Neural cell (in vitro differentiated cells): ENCODE measurements at regions not wholly inside any gene's neighbourhood (a gene's known extent, or its start where the extent isn't known, plus 50 kb on each side); places are given as distances from the start of the nearest gene placed in this dataset.

Experiments used
- H2AFZ ChIP-seq: fragments of 200-600, 300-800 bp; sonication (generic), shearing (Covaris generic); 2 replicates; pipeline ENCODE4 v1.6.0; 2014; ENCODE audit warnings: low read depth, mild to moderate bottlenecking, antibody characterized with exemption, low read length, moderate library complexity
- H3F3A ChIP-seq: fragments of 200-600 bp; shearing (Covaris generic); 2 replicates; pipeline ENCODE4 v1.6.1; 2016; ENCODE audit warnings: mild to moderate bottlenecking, moderate library complexity, mixed read lengths, antibody characterized with exemption, low read length; ENCODE audit not compliant: insufficient read depth, poor library complexity, severe bottlenecking
- H3K27ac ChIP-seq: fragments of 200-600, 300-800 bp; sonication (generic), shearing (Covaris generic); 2 replicates; pipeline ENCODE4 v1.5.1; 2014; ENCODE audit warnings: mild to moderate bottlenecking, low read length, moderate library complexity
- H3K27me3 ChIP-seq: fragments of 300-800, 200-600 bp; sonication (generic), shearing (Covaris generic); 2 replicates; pipeline ENCODE4 v1.6.0; 2014; ENCODE audit warnings: mild to moderate bottlenecking, low read depth, low read length, moderate library complexity; ENCODE audit not compliant: insufficient read depth
- H3K36me3 ChIP-seq: fragments of 300-800, 200-600 bp; sonication (generic), shearing (Covaris generic); 2 replicates; pipeline ENCODE4 v1.5.1; 2014; ENCODE audit warnings: mild to moderate bottlenecking, antibody characterized with exemption, low read length, moderate library complexity; ENCODE audit not compliant: insufficient read depth
- H3K4me2 ChIP-seq: fragments of 300-800, 200-600 bp; sonication (generic), shearing (Covaris generic); 2 replicates; pipeline ENCODE4 v1.6.0; 2014; ENCODE audit warnings: mild to moderate bottlenecking, low read length
- H3K4me3 ChIP-seq: fragments of 300-800, 200-600 bp; sonication (generic), shearing (Covaris generic); 2 replicates; pipeline ENCODE4 v1.5.1; 2014; ENCODE audit warnings: mild to moderate bottlenecking, low read length, moderate library complexity
- H3K79me2 ChIP-seq: fragments of 200-600 bp; shearing (Covaris generic); replicated peaks from 2 replicates; pipeline ENCODE4 v1.6.0; 2014; ENCODE audit warnings: mild to moderate bottlenecking, low read length, moderate library complexity; ENCODE audit not compliant: insufficient read depth
- H3K9ac ChIP-seq: fragments of 300-800, 200-600 bp; sonication (generic), shearing (Covaris generic); 2 replicates; pipeline ENCODE4 v1.6.1; 2016; ENCODE audit warnings: mild to moderate bottlenecking, low read length, mixed read lengths
- H3K9me2 ChIP-seq: fragments of 200-600 bp; shearing (Covaris generic); 2 replicates; pipeline ENCODE4 v1.6.1; 2016; ENCODE audit warnings: mild to moderate bottlenecking, low read length, mixed read lengths; ENCODE audit not compliant: insufficient read depth
- H3K9me3 ChIP-seq: fragments of 200-600, 300-800 bp; sonication (generic), shearing (Covaris generic); 2 replicates; pipeline ENCODE4 v1.6.1; 2016; ENCODE audit warnings: mild to moderate bottlenecking, mixed run types, low read length, moderate library complexity, mixed read lengths
- H4K20me1 ChIP-seq: fragments of 200-600 bp; shearing (Covaris generic); 2 replicates; pipeline ENCODE4 v1.6.1; 2016; ENCODE audit warnings: mild to moderate bottlenecking, mixed run types; ENCODE audit not compliant: insufficient read depth
- EP300 ChIP-seq: fragments of 450-650 bp; conservative IDR thresholded peaks from 2 replicates; pipeline ENCODE4 v1.6.1; 2014; ENCODE audit warnings: antibody characterized with exemption, mild to moderate bottlenecking, moderate library complexity; ENCODE audit not compliant: poor library complexity, severe bottlenecking
- EZH2 ChIP-seq: fragments of 200-600, 300-800 bp; shearing (Covaris generic), sonication (generic); IDR thresholded peaks from 2 replicates; pipeline ENCODE4 v1.6.1; 2014; ENCODE audit warnings: antibody characterized with exemption, low read length, borderline replicate concordance, mild to moderate bottlenecking; ENCODE audit not compliant: insufficient read depth, poor library complexity, severe bottlenecking
- MXI1 ChIP-seq: fragments of 450-650 bp; conservative IDR thresholded peaks from 2 replicates; pipeline ENCODE4 v1.6.1; 2014; ENCODE audit warnings: antibody characterized with exemption, mild to moderate bottlenecking; ENCODE audit not compliant: poor library complexity, severe bottlenecking
- POLR2AphosphoS5 ChIP-seq: IDR thresholded peaks from 2 replicates; pipeline ENCODE4 v1.6.1; 2012
- RAD21 ChIP-seq: fragments of 450-650 bp; conservative IDR thresholded peaks from 2 replicates; pipeline ENCODE4 v1.6.1; 2014; ENCODE audit warnings: antibody characterized with exemption, mild to moderate bottlenecking, moderate library complexity
- SMC3 ChIP-seq: fragments of 450-650 bp; conservative IDR thresholded peaks from 2 replicates; pipeline ENCODE4 v1.6.1; 2014; ENCODE audit warnings: antibody characterized with exemption, mild to moderate bottlenecking, moderate library complexity; ENCODE audit not compliant: poor library complexity
- TAF1 ChIP-seq: IDR thresholded peaks from 2 replicates; pipeline ENCODE4 v1.6.1; 2012; ENCODE audit warnings: low read depth
- TF ChIP-seq, protein P1 (sequence below): fragments of 450-650 bp; IDR thresholded peaks from 2 replicates; pipeline ENCODE4 v1.5.1; 2014; ENCODE audit warnings: antibody characterized with exemption, mild to moderate bottlenecking, moderate library complexity; ENCODE audit not compliant: poor library complexity, severe bottlenecking
- TF ChIP-seq, protein P2 (sequence below): IDR thresholded peaks from 2 replicates; pipeline ENCODE4 v1.6.1; 2012; ENCODE audit warnings: borderline replicate concordance

DNA sequence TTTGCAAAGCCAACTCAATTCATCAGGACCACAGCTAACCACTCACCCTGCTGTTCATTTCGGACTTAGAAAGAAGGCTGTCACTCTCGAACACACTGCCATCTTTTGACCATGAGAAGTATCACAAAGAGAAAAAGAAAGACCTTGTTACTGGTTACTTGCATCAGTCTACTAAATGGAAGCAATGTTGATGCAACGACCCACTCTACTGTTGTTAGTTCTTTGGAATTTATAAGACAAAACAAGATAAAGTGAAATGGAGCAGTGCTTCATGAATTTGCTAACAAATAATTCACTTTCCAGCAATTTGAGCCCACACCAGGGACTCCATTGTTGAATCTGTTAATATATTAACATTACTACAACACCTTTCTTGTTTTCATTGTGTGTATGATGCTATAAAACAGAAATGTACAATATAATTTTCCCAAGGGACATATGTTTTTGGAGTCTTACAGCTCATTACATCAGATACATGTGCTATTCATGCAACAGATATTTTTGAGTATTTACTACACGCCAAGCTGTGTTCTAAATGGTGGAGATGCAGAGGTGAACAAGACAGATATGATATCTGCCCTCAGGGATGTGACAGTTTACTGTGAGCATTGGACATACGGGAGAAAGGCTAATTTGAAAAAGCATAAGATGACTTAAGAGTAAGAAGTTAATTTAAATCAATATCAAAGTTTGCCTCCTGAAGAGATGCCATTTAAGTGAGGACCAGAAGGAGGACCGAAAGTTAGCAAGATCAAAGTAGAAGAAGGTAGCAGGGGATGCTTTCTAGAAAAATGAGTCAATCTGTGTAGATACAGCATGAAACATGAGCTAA, 87.2 kb downstream of the AREG start:
- Histone ChIP-seq H3K36me3 (no peaks in the 10 kb centered on the region), H3K4me2 (no peak overlapping the region), H3K79me2 (no peaks in the 10 kb centered on the region), H3K9me2 (no peaks in the 10 kb centered on the region), H3K27ac (no peak overlapping the region), H3K4me3 (no peak overlapping the region), H3K27me3 (no peaks in the 10 kb centered on the region), H3K9ac (no peak overlapping the region), H3F3A (no peaks in the 10 kb centered on the region), H3K9me3 (no peaks in the 10 kb centered on the region), H2AFZ (no peak overlapping the region), H4K20me1 (no peaks in the 10 kb centered on the region)
- TF ChIP-seq EP300, result no peak
- TF ChIP-seq, protein P1, sequence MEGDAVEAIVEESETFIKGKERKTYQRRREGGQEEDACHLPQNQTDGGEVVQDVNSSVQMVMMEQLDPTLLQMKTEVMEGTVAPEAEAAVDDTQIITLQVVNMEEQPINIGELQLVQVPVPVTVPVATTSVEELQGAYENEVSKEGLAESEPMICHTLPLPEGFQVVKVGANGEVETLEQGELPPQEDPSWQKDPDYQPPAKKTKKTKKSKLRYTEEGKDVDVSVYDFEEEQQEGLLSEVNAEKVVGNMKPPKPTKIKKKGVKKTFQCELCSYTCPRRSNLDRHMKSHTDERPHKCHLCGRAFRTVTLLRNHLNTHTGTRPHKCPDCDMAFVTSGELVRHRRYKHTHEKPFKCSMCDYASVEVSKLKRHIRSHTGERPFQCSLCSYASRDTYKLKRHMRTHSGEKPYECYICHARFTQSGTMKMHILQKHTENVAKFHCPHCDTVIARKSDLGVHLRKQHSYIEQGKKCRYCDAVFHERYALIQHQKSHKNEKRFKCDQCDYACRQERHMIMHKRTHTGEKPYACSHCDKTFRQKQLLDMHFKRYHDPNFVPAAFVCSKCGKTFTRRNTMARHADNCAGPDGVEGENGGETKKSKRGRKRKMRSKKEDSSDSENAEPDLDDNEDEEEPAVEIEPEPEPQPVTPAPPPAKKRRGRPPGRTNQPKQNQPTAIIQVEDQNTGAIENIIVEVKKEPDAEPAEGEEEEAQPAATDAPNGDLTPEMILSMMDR, result peak; percentile 38

DNA sequence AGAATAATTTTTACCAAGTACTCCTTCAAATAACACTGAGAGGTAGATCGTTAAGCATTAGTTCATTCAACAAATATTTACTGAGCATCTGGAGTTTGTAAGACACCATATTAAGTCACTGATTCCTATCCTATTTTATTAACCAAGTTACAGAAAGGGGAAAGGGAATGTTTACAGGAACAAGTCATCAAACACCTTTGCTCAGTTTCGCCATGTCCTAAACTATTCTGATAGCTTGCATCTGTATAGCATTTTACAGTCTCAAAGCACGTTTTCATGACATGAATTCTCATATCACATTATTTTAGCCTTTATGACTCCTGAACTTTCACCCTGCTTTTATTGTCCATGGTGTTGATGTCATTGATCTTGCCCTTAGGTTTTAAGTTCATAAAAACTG, 89.2 kb downstream of the AREG start:
- Histone ChIP-seq H3K9me3 (no peaks in the 10 kb centered on the region), H3K4me3 (no peak overlapping the region), H3K36me3 (no peaks in the 10 kb centered on the region), H2AFZ (no peak overlapping the region), H3K27me3 (no peaks in the 10 kb centered on the region), H3K9me2 (no peaks in the 10 kb centered on the region), H4K20me1 (no peaks in the 10 kb centered on the region), H3K9ac (no peak overlapping the region), H3K27ac (no peak overlapping the region), H3K4me2 (no peak overlapping the region), H3F3A (no peaks in the 10 kb centered on the region), H3K79me2 (no peaks in the 10 kb centered on the region)
- TF ChIP-seq, protein P1, result no peak

DNA sequence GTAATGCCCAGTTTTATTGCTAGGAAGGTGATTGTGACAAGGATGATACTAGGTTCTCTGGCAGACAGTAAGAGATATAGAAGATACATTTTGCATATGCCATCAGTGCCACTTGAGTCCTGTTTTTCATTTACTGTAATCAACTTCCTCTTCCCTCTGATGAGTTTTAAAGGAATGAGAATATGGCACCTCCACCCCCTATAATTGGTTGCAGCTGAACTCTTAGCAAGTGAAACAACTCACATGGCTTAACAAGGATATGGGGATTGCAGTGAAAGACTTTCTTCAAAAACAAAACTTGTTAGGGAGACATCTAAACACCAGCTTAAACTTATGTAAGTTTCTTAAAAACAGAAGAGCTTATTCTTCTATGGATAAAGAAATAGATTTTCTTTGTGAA, 90.0 kb downstream of the AREG start:
- Histone ChIP-seq H3K4me2 (no peak overlapping the region), H2AFZ (no peak overlapping the region), H3K27me3 (no peaks in the 10 kb centered on the region), H3K9me2 (no peaks in the 10 kb centered on the region), H3K79me2 (no peaks in the 10 kb centered on the region), H3K4me3 (no peak overlapping the region), H3K9me3 (no peaks in the 10 kb centered on the region), H3K27ac (no peak overlapping the region), H3K9ac (no peak overlapping the region), H3F3A (no peaks in the 10 kb centered on the region), H4K20me1 (no peaks in the 10 kb centered on the region), H3K36me3 (no peaks in the 10 kb centered on the region)
- TF ChIP-seq SMC3 (no peak), RAD21 (no peak), POLR2AphosphoS5 (no peak), MXI1 (no peak), EP300 (no peak), TAF1 (no peak), EZH2 (no peak)
- TF ChIP-seq, protein P1, result no peak
- TF ChIP-seq, protein P2, sequence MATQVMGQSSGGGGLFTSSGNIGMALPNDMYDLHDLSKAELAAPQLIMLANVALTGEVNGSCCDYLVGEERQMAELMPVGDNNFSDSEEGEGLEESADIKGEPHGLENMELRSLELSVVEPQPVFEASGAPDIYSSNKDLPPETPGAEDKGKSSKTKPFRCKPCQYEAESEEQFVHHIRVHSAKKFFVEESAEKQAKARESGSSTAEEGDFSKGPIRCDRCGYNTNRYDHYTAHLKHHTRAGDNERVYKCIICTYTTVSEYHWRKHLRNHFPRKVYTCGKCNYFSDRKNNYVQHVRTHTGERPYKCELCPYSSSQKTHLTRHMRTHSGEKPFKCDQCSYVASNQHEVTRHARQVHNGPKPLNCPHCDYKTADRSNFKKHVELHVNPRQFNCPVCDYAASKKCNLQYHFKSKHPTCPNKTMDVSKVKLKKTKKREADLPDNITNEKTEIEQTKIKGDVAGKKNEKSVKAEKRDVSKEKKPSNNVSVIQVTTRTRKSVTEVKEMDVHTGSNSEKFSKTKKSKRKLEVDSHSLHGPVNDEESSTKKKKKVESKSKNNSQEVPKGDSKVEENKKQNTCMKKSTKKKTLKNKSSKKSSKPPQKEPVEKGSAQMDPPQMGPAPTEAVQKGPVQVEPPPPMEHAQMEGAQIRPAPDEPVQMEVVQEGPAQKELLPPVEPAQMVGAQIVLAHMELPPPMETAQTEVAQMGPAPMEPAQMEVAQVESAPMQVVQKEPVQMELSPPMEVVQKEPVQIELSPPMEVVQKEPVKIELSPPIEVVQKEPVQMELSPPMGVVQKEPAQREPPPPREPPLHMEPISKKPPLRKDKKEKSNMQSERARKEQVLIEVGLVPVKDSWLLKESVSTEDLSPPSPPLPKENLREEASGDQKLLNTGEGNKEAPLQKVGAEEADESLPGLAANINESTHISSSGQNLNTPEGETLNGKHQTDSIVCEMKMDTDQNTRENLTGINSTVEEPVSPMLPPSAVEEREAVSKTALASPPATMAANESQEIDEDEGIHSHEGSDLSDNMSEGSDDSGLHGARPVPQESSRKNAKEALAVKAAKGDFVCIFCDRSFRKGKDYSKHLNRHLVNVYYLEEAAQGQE, result no peak
